H9 (cell line): ENCODE measurements at regions not wholly inside any gene's neighbourhood (a gene's known extent, or its start where the extent isn't known, plus 50 kb on each side); places are given as distances from the start of the nearest gene placed in this dataset.

ENCODE experiments used
- DNase-seq: peaks from one replicate; pipeline ENCODE4 v3.0.0-alpha.2; 2017
- H2AFZ ChIP-seq: one replicate; pipeline ENCODE4 v1.6.1; 2013; ENCODE audit warnings: mild to moderate bottlenecking, low read length, control low read depth, moderate library complexity
- H2AK5ac ChIP-seq: 2 replicates; pipeline ENCODE4 v1.6.1; 2013; ENCODE audit warnings: low read length, control low read depth, mixed read lengths; ENCODE audit not compliant: insufficient read length
- H2BK120ac ChIP-seq: one replicate; pipeline ENCODE4 v1.6.1; 2013; ENCODE audit warnings: low read depth, mild to moderate bottlenecking, low read length, control low read depth, inconsistent platforms; ENCODE audit not compliant: poor library complexity, severe bottlenecking
- H2BK12ac ChIP-seq: 2 replicates; pipeline ENCODE4 v1.6.1; 2013; ENCODE audit warnings: low read length, control low read depth, mixed read lengths, low read depth; ENCODE audit not compliant: insufficient read length
- H2BK15ac ChIP-seq: 2 replicates; pipeline ENCODE4 v1.6.1; 2013; ENCODE audit warnings: low read depth, low read length, control low read depth
- H2BK20ac ChIP-seq: one replicate; pipeline ENCODE4 v1.6.1; 2013; ENCODE audit warnings: low read depth, mild to moderate bottlenecking, low read length, control low read depth, inconsistent platforms; ENCODE audit not compliant: poor library complexity, severe bottlenecking
- H2BK5ac ChIP-seq: 2 replicates; pipeline ENCODE4 v1.6.1; 2013; ENCODE audit warnings: low read length, control low read depth, mixed read lengths; ENCODE audit not compliant: insufficient read length
- H3K14ac ChIP-seq: 2 replicates; pipeline ENCODE4 v1.6.1; 2013; ENCODE audit warnings: low read length, control low read depth; ENCODE audit not compliant: insufficient read depth
- H3K18ac ChIP-seq: 2 replicates; pipeline ENCODE4 v1.6.1; 2013; ENCODE audit warnings: low read depth, mild to moderate bottlenecking, mixed read lengths, low read length, control low read depth; ENCODE audit not compliant: insufficient read length
- H3K23ac ChIP-seq: 2 replicates; pipeline ENCODE4 v1.6.1; 2013; ENCODE audit warnings: low read length, control low read depth, mixed read lengths, low read depth; ENCODE audit not compliant: insufficient read length
- H3K23me2 ChIP-seq: 2 replicates; pipeline ENCODE4 v1.6.1; 2013; ENCODE audit warnings: low read depth, mild to moderate bottlenecking, mixed read lengths, low read length, control low read depth; ENCODE audit not compliant: insufficient read length, poor library complexity, severe bottlenecking
- H3K27ac ChIP-seq: 2 replicates; pipeline ENCODE4 v1.5.1; 2013; ENCODE audit warnings: low read length, control low read depth, mixed read lengths, low read depth; ENCODE audit not compliant: insufficient read length
- H3K27me3 ChIP-seq: 2 replicates; pipeline ENCODE4 v1.6.1; 2013; ENCODE audit warnings: low read length, control low read depth, inconsistent platforms; ENCODE audit not compliant: insufficient read depth
- H3K4ac ChIP-seq: 2 replicates; pipeline ENCODE4 v1.6.1; 2013; ENCODE audit warnings: low read depth, mild to moderate bottlenecking, control low read depth, inconsistent platforms, low read length, moderate library complexity
- H3K4me1 ChIP-seq: 2 replicates; pipeline ENCODE4 v1.6.1; 2013; ENCODE audit warnings: low read length, control low read depth, inconsistent platforms; ENCODE audit not compliant: insufficient read depth
- H3K4me2 ChIP-seq: 2 replicates; pipeline ENCODE4 v1.6.1; 2013; ENCODE audit warnings: low read length, control low read depth, mixed read lengths; ENCODE audit not compliant: insufficient read length, insufficient read depth
- H3K56ac ChIP-seq: 2 replicates; pipeline ENCODE4 v1.6.1; 2013; ENCODE audit warnings: low read depth, mild to moderate bottlenecking, mixed read lengths, low read length, control low read depth; ENCODE audit not compliant: insufficient read length
- H3K79me1 ChIP-seq: 2 replicates; pipeline ENCODE4 v1.6.1; 2013; ENCODE audit warnings: low read depth, mild to moderate bottlenecking, moderate library complexity, low read length, control low read depth, inconsistent platforms; ENCODE audit not compliant: insufficient read depth, poor library complexity, severe bottlenecking
- H3K79me2 ChIP-seq: 2 replicates; pipeline ENCODE4 v1.6.1; 2013; ENCODE audit warnings: low read length, control low read depth, inconsistent platforms; ENCODE audit not compliant: insufficient read depth
- H3K9ac ChIP-seq: 2 replicates; pipeline ENCODE4 v1.6.1; 2013; ENCODE audit warnings: low read length, control low read depth, mixed read lengths; ENCODE audit not compliant: insufficient read length; ENCODE audit errors: extremely low read depth
- H3K9me3 ChIP-seq: one replicate; pipeline ENCODE4 v1.6.1; 2013; ENCODE audit warnings: low read depth, low read length, inconsistent platforms; ENCODE audit not compliant: control insufficient read depth
- H3T11ph ChIP-seq: one replicate; pipeline ENCODE4 v1.6.1; 2013; ENCODE audit warnings: mild to moderate bottlenecking, low read length, control low read depth, inconsistent platforms
- H4K20me1 ChIP-seq: one replicate; pipeline ENCODE4 v1.6.1; 2013; ENCODE audit not compliant: control insufficient read depth, insufficient read length, insufficient read depth
- H4K5ac ChIP-seq: 2 replicates; pipeline ENCODE4 v1.6.1; 2013; ENCODE audit warnings: low read depth, mild to moderate bottlenecking, mixed read lengths, low read length, control low read depth; ENCODE audit not compliant: insufficient read length
- H4K8ac ChIP-seq: replicated peaks from 2 replicates; pipeline ENCODE4 v1.6.1; 2013; ENCODE audit warnings: low read length, control low read depth, mixed read lengths, low read depth; ENCODE audit not compliant: insufficient read length
- H4K91ac ChIP-seq: 2 replicates; pipeline ENCODE4 v1.6.1; 2013; ENCODE audit warnings: low read depth, mild to moderate bottlenecking, moderate library complexity, mixed read lengths, low read length, control low read depth; ENCODE audit not compliant: insufficient read length
- H3K27ac Mint-ChIP-seq, 3 experiments: 2 replicates in 2 of 3; 3 replicates in 1 of 3; pipeline ENCODE4 v1.8.0; 2020 to 2021; ENCODE audit warnings: mixed read lengths in 3 of 3, mild to moderate bottlenecking in 1 of 3, moderate library complexity in 1 of 3
- H3K27me3 Mint-ChIP-seq: 2 replicates; pipeline ENCODE4 v1.8.0; 2021; ENCODE audit warnings: low read depth, mild to moderate bottlenecking, moderate library complexity, mixed read lengths
- H3K36me3 Mint-ChIP-seq, 3 experiments: 2 replicates in 2 of 3; 3 replicates in 1 of 3; pipeline ENCODE4 v1.8.0; 2020 to 2021; ENCODE audit warnings: low read depth in 3 of 3, mixed read lengths in 3 of 3; ENCODE audit not compliant: insufficient read depth in 1 of 3
- H3K4me1 Mint-ChIP-seq, 2 experiments: 2 replicates each; pipeline ENCODE4 v1.8.0; 2020; ENCODE audit warnings: mixed read lengths in 2 of 2
- H3K4me3 Mint-ChIP-seq, 2 experiments: 2 replicates in 1 of 2; 3 replicates in 1 of 2; pipeline ENCODE4 v1.8.0; 2020 to 2021; ENCODE audit warnings: mild to moderate bottlenecking in 2 of 2, mixed read lengths in 2 of 2, moderate library complexity in 1 of 2
- H3K9me3 Mint-ChIP-seq, 2 experiments: 2 replicates in 1 of 2; 3 replicates in 1 of 2; pipeline ENCODE4 v1.8.0; 2020; ENCODE audit warnings: mild to moderate bottlenecking in 2 of 2, mixed read lengths in 2 of 2, moderate library complexity in 1 of 2
- WGBS: extraction: QIAGEN DNeasy Blood & Tissue Kit; methylation state at CpG from one replicate; pipeline ENCODE4 v1.1.7; 2013; ENCODE audit warnings: missing lambda C conversion rate, low lambda C conversion rate, mixed read lengths; ENCODE audit not compliant: insufficient read length; ENCODE audit errors: extremely low coverage; 5-methylcytosine and 5-hydroxymethylcytosine counted together
- TF ChIP-seq, protein P1 (sequence below): fragments of 200-600 bp; sonication (generic); conservative IDR thresholded peaks from 3 replicates; pipeline ENCODE4 v1.8.0; 2021; ENCODE audit warnings: antibody characterized with exemption, mild to moderate bottlenecking

DNA sequence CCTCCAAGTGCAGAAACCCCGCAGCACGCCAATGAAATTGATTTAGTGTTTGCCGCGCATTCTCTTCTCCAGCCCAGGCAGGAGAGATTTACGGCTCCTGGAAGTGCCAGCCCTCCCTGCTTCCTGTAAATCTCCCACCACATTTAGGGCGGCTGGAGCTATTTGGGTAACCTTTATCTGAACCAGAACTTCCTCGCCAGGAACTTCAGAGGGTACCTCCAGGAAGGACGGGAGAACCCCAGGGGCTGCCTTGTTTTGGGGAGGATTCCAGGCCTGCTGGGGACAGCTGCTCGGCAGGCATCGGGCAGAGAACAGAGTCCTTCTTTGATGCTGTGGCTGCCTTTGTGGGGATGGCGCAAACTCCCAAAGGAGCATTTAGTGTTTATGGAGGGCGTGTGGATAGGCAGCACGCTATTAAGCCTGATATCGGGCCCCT lies 122.0 kb upstream of the MYCN start:
- Histone ChIP-seq H3K9ac (no peak overlapping the region), H2BK15ac (no peak overlapping the region), H2BK12ac (no peak overlapping the region), H3K27me3 (no peaks in the 10 kb centered on the region), H3K14ac (no peak overlapping the region), H3K27ac (no peak overlapping the region), H4K91ac (no peak overlapping the region), H3K23ac (no peak overlapping the region), H4K20me1 (no peaks in the 10 kb centered on the region), H2BK5ac (no peak overlapping the region), H3K9me3 (no peaks in the 10 kb centered on the region), H3K4me2 (no peak overlapping the region), H2AFZ (no peak overlapping the region), H3K18ac (no peak overlapping the region), H2BK20ac (no peak overlapping the region), H3K4me1 (no peaks in the 10 kb centered on the region), H3K4ac (no peak overlapping the region), H3K23me2 (no peaks in the 10 kb centered on the region), H2BK120ac (no peak overlapping the region), H4K5ac (no peak overlapping the region), H3K79me1 (no peaks in the 10 kb centered on the region), H2AK5ac (no peak overlapping the region), H4K8ac (no peak overlapping the region), H3T11ph (no peak overlapping the region), H3K56ac (no peak overlapping the region), H3K79me2 (no peaks in the 10 kb centered on the region)
- Mint-ChIP-seq H3K9me3 (no peaks in the 10 kb centered on the region; a peak in 1 of 5 replicates), H3K27ac (no peak overlapping the region), H3K36me3 (no peaks in the 10 kb centered on the region), H3K27me3 (no peaks in the 10 kb centered on the region), H3K4me3 (no peak overlapping the region), H3K4me1 (peaks cover 14 to 25% of the 10 kb centered on the region in 2 experiments)
- no CpG with 5 or more reads among the region's 14 CpGs for WGBS
- DNase-seq, result no peak
- TF ChIP-seq, protein P1, sequence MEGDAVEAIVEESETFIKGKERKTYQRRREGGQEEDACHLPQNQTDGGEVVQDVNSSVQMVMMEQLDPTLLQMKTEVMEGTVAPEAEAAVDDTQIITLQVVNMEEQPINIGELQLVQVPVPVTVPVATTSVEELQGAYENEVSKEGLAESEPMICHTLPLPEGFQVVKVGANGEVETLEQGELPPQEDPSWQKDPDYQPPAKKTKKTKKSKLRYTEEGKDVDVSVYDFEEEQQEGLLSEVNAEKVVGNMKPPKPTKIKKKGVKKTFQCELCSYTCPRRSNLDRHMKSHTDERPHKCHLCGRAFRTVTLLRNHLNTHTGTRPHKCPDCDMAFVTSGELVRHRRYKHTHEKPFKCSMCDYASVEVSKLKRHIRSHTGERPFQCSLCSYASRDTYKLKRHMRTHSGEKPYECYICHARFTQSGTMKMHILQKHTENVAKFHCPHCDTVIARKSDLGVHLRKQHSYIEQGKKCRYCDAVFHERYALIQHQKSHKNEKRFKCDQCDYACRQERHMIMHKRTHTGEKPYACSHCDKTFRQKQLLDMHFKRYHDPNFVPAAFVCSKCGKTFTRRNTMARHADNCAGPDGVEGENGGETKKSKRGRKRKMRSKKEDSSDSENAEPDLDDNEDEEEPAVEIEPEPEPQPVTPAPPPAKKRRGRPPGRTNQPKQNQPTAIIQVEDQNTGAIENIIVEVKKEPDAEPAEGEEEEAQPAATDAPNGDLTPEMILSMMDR, result no peak
